ENCODE measurements at regions not wholly inside any gene's neighbourhood (a gene's known extent, or its start where the extent isn't known, plus 50 kb on each side); places are given as distances from the start of the nearest gene placed in this dataset.

GRCh38 chr9:20256284-20256948 lies 365.9 kb downstream of the MLLT3 start:
- no peak overlapping the region for H3K27ac Mint-ChIP-seq
- H4K20me1 ChIP-seq (ENCODE audit: control insufficient read depth, insufficient read depth, low read length, poor library complexity, severe bottlenecking) = no peaks in the 10 kb centered on the region
- peak overlapping the region; percentile 21 for H2AFZ ChIP-seq (ENCODE audit: insufficient read depth, low read depth, low read length, poor library complexity, severe bottlenecking)
- no peaks in the 10 kb centered on the region for H3K9me3 Mint-ChIP-seq (ENCODE audit: insufficient read depth)
- ATAC-seq (ENCODE audit: low read depth) = no peak
- intact Hi-C loops (cut with micrococcal nuclease) = no loop called here
- H3K4me1 Mint-ChIP-seq = peaks cover 5% of the 10 kb centered on the region
- no peaks in the 10 kb centered on the region for H3K27me3 Mint-ChIP-seq
- H3K4me3 Mint-ChIP-seq = no peak overlapping the region
- POLR2A ChIA-PET = no interaction called here
- no peak overlapping the region for H3K4me2 ChIP-seq (replicated peaks; ENCODE audit: low read depth, low read length, poor library complexity, severe bottlenecking)
- TF ChIP-seq, protein P1, sequence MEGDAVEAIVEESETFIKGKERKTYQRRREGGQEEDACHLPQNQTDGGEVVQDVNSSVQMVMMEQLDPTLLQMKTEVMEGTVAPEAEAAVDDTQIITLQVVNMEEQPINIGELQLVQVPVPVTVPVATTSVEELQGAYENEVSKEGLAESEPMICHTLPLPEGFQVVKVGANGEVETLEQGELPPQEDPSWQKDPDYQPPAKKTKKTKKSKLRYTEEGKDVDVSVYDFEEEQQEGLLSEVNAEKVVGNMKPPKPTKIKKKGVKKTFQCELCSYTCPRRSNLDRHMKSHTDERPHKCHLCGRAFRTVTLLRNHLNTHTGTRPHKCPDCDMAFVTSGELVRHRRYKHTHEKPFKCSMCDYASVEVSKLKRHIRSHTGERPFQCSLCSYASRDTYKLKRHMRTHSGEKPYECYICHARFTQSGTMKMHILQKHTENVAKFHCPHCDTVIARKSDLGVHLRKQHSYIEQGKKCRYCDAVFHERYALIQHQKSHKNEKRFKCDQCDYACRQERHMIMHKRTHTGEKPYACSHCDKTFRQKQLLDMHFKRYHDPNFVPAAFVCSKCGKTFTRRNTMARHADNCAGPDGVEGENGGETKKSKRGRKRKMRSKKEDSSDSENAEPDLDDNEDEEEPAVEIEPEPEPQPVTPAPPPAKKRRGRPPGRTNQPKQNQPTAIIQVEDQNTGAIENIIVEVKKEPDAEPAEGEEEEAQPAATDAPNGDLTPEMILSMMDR (IDR thresholded peaks at IDR 0.05) = no peak
- TF ChIP-seq EZH2 (IDR thresholded peaks at IDR 0.05; ENCODE audit: borderline replicate concordance, insufficient read depth, low read depth, low read length, poor library complexity, severe bottlenecking) = no peak
- no peak overlapping the region for H3K27ac ChIP-seq (ENCODE audit: low read length in 2 of 2)
- peaks cover 6 to 8% of the 10 kb centered on the region in 2 donors for H3K4me1 ChIP-seq (ENCODE audit: control insufficient read depth in 2 of 2, insufficient read depth in 2 of 2, low read length in 2 of 2)
- no peak overlapping the region for H3K4me3 ChIP-seq (ENCODE audit: control extremely low read depth in 1 of 5, extremely low read depth in 1 of 5, insufficient read depth in 1 of 5, low read depth in 2 of 5, low read length in 4 of 5)
- H3K79me2 ChIP-seq (ENCODE audit: control insufficient read depth, insufficient read depth, low read length) = no peaks in the 10 kb centered on the region
- no peaks in the 10 kb centered on the region for H3K9me3 ChIP-seq (ENCODE audit: control extremely low read depth in 1 of 3, control insufficient read depth in 2 of 3, insufficient read depth in 1 of 3, low read length in 2 of 3)
- no peak overlapping the region for H3K9ac ChIP-seq (ENCODE audit: low read length)
- H3K36me3 ChIP-seq (replicated peaks in 1 of 2; ENCODE audit: control extremely low read depth in 1 of 2, control insufficient read depth in 1 of 2, extremely low read depth in 1 of 2, insufficient read depth in 2 of 2, low read length in 1 of 2) = no peaks in the 10 kb centered on the region
- H3K27me3 ChIP-seq (replicated peaks in 1 of 4; ENCODE audit: control extremely low read depth in 1 of 4, control insufficient read depth in 3 of 4, insufficient read depth in 4 of 4, low read length in 3 of 4) = no peaks in the 10 kb centered on the region
- CTCF ChIA-PET = no interaction called here
- no CpG with 5 or more reads among the region's 1 CpG for WGBS (ENCODE audit: insufficient coverage)
- DNase-seq = no peak

DNA sequence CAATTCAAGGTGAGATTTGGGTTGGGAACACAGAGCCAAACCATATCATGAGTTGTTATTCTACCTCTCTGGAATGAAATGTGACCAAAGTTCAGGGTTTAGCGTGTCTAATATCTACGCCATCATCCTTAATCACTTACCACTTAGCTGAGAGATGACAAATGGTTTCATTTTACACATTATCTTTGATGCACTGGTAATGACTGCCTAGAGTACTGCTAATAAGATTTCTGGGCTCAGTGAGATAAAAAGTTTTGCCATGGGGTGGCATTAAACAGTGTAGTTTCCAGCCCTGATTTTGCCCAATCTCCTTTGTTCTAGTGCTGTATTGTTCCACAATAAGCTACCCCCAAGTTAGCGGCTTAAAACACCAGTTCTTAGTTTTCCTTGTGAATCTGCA lies 367.2 kb downstream of the MLLT3 start:
- no peaks in the 10 kb centered on the region for H3K79me2 ChIP-seq (ENCODE audit: control insufficient read depth, insufficient read depth, low read length)
- no peak overlapping the region for H2AFZ ChIP-seq (ENCODE audit: insufficient read depth, low read depth, low read length, poor library complexity, severe bottlenecking)
- no peak overlapping the region for H3K9ac ChIP-seq (ENCODE audit: low read length)
- Mint-ChIP-seq H3K27ac (no peak overlapping the region), H3K9me3 (ENCODE audit: insufficient read depth) (no peaks in the 10 kb centered on the region), H3K4me3 (no peak overlapping the region), H3K4me1 (peaks cover 5% of the 10 kb centered on the region), H3K27me3 (no peaks in the 10 kb centered on the region)
- WGBS (ENCODE audit: insufficient coverage) = 86% methylated on average over 1 of the region's 3 CpGs
- H3K4me1 ChIP-seq (ENCODE audit: control insufficient read depth in 2 of 2, insufficient read depth in 2 of 2, low read length in 2 of 2) = peaks cover 6 to 8% of the 10 kb centered on the region in 2 donors
- POLR2A ChIA-PET = no interaction called here
- no peak overlapping the region for H3K27ac ChIP-seq (ENCODE audit: low read length in 2 of 2)
- no peaks in the 10 kb centered on the region for H3K9me3 ChIP-seq (ENCODE audit: control extremely low read depth in 1 of 3, control insufficient read depth in 2 of 3, insufficient read depth in 1 of 3, low read length in 2 of 3)
- H3K36me3 ChIP-seq (replicated peaks in 1 of 2; ENCODE audit: control extremely low read depth in 1 of 2, control insufficient read depth in 1 of 2, extremely low read depth in 1 of 2, insufficient read depth in 2 of 2, low read length in 1 of 2) = no peaks in the 10 kb centered on the region
- CTCF ChIA-PET = no interaction called here
- no peaks in the 10 kb centered on the region for H4K20me1 ChIP-seq (ENCODE audit: control insufficient read depth, insufficient read depth, low read length, poor library complexity, severe bottlenecking)
- no peak overlapping the region for H3K4me3 ChIP-seq (ENCODE audit: control extremely low read depth in 1 of 5, extremely low read depth in 1 of 5, insufficient read depth in 1 of 5, low read depth in 2 of 5, low read length in 4 of 5)
- intact Hi-C loops (cut with micrococcal nuclease) = no loop called here
- H3K27me3 ChIP-seq (replicated peaks in 1 of 4; ENCODE audit: control extremely low read depth in 1 of 4, control insufficient read depth in 3 of 4, insufficient read depth in 4 of 4, low read length in 3 of 4) = no peaks in the 10 kb centered on the region
- ATAC-seq (ENCODE audit: low read depth) (no peak), DNase-seq (no peak)
- TF ChIP-seq EZH2 (IDR thresholded peaks at IDR 0.05; ENCODE audit: borderline replicate concordance, insufficient read depth, low read depth, low read length, poor library complexity, severe bottlenecking) = no peak
- TF ChIP-seq, protein P1 (IDR thresholded peaks at IDR 0.05) = no peak
- H3K4me2 ChIP-seq (replicated peaks; ENCODE audit: low read depth, low read length, poor library complexity, severe bottlenecking) = no peak overlapping the region

All from B cell (primary cell).